ENCODE measurements at regions not wholly inside any gene's neighbourhood (a gene's known extent, or its start where the extent isn't known, plus 50 kb on each side); places are given as distances from the start of the nearest gene placed in this dataset.

DNA sequence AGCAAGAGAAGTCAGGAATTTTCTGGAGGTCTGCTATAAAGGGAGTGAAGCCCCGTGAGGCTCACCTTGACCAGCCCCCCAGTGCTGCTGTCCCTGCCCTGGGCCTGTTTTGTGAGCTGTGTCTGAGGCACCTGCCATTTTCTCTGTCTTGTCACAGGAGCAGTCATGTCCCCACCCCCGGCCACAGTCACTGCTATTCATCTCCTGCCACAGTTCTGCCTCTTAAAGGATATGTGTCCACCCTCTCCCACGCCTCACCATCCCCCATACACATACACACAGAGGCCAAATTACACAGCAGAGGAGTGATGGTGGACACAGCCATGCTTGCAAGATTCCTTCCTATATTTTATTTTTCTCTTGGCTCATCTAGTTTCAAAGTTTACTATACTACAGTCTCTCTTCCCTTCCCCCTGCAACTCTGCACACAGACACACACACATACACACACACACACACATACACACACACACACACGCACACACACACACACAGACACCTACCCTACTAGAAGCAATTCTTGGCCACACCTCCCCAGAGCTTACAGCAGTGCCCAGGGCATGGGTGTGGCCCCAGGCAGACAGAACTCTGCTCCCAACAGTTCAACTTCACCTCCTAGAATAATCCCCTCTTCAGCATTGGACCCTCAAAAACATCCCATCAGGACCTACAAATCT is 68.7 kb upstream of the TAB2 start:
- H3K27ac ChIP-seq (ENCODE audit: insufficient read depth in 1 of 2, low read depth in 1 of 2, low read length in 2 of 2, poor library complexity in 1 of 2, severe bottlenecking in 2 of 2), result no peak overlapping the region
- H3K4me3 ChIP-seq (ENCODE audit: control insufficient read depth in 1 of 7, extremely low read depth in 1 of 7, insufficient read depth in 4 of 7, low read depth in 2 of 7, low read length in 6 of 7), result no peak overlapping the region
- 94% methylated on average over 2 of the region's 4 CpGs for WGBS (ENCODE audit: insufficient coverage)
- no peaks in the 10 kb centered on the region for H3K36me3 ChIP-seq (ENCODE audit: control insufficient read depth in 4 of 4, insufficient read depth in 4 of 4, low read length in 3 of 4)
- ChIA-PET POLR2A (interaction anchor here (0.7 kb wide), 1 partner anchor 102 kb away, joined by 3 read pairs; no protein-coding TSS in a partner anchor), CTCF (interaction anchor here (1.6 kb wide), 1 partner anchor 16 kb away, joined by 3 read pairs; no protein-coding TSS in a partner anchor)
- H3K9me3 ChIP-seq (ENCODE audit: control extremely low read depth in 1 of 5, control insufficient read depth in 4 of 5, insufficient read depth in 2 of 5, low read depth in 1 of 5, low read length in 4 of 5), result no peaks in the 10 kb centered on the region
- no peak for DNase-seq
- peaks cover 0 to 14% (median 8%) of the 10 kb centered on the region in 4 experiments for H3K4me1 ChIP-seq (ENCODE audit: control extremely low read depth in 1 of 4, control insufficient read depth in 4 of 4, insufficient read depth in 4 of 4, low read length in 3 of 4)
- no peaks in the 10 kb centered on the region for H3K27me3 ChIP-seq (replicated peaks in 2 of 5; ENCODE audit: control insufficient read depth in 4 of 5, insufficient read depth in 5 of 5, low read length in 4 of 5)

DNA sequence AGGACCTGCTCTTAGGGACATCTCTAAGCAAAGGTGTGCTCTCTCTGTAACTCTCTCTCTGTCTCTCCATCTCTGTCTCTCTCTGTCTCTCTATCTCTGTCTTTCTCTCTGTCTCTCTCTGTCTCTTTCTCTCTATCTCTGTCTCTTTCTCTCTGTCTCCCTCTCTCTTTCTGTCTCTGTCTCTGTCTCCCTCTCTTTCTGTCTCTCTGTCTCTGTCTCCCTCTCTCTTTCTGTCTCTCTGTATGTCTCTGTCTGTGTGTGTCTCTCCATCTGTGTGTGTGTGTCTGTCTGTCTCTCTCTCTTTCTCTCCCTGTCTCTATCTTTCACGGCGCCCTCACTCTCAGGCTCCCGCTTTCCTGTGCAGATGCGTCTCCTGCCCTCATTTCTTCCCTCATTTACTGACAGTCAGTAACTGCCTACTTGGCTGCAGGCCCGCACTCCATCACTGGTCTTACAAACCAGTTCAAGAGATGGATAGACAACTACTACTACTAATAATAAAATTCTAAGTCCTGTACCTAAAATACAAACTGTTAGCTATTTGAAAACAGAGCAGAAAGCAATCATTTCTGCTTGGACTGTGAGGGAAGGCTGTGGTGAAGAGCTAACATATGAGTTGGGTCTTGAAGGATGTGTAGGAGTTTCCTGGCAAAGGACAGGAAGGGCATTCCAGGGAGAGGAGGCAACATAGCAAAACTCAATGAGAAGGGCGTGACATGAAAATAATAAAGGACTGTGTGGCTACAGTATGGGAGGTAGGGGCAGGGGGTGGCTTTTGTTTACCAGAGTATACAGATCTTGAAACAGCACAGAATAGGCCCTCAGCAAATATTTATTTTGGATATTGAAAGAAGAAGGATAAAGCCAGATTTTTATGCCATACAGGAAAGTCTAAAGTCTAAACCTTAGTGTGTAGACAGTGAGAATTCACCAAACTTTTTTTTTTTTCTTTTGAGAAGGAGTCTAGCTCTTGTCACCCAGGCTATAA is 67.8 kb upstream of the TAB2 start:
- no peaks in the 10 kb centered on the region for H3K27me3 ChIP-seq (replicated peaks in 2 of 5; ENCODE audit: control insufficient read depth in 4 of 5, insufficient read depth in 5 of 5, low read length in 4 of 5)
- no peaks in the 10 kb centered on the region for H3K9me3 ChIP-seq (ENCODE audit: control extremely low read depth in 1 of 5, control insufficient read depth in 4 of 5, insufficient read depth in 2 of 5, low read depth in 1 of 5, low read length in 4 of 5)
- H3K4me1 ChIP-seq (ENCODE audit: control extremely low read depth in 1 of 4, control insufficient read depth in 4 of 4, insufficient read depth in 4 of 4, low read length in 3 of 4), result peaks cover 0 to 14% (median 8%) of the 10 kb centered on the region in 4 experiments
- DNase-seq, result no peak
- ChIA-PET CTCF (interaction anchor here (0.6 kb wide), 1 partner anchor 1072 kb away, joined by 3 read pairs; no protein-coding TSS in a partner anchor), POLR2A (no interaction called here)
- no peaks in the 10 kb centered on the region for H3K36me3 ChIP-seq (ENCODE audit: control insufficient read depth in 4 of 4, insufficient read depth in 4 of 4, low read length in 3 of 4)
- H3K4me3 ChIP-seq (ENCODE audit: control insufficient read depth in 1 of 7, extremely low read depth in 1 of 7, insufficient read depth in 4 of 7, low read depth in 2 of 7, low read length in 6 of 7), result peak overlapping the region in 1 of 7 experiments; percentile 37
- WGBS (ENCODE audit: insufficient coverage), result 100% methylated on average over 2 of the region's 6 CpGs
- H3K27ac ChIP-seq (ENCODE audit: insufficient read depth in 1 of 2, low read depth in 1 of 2, low read length in 2 of 2, poor library complexity in 1 of 2, severe bottlenecking in 2 of 2), result no peak overlapping the region

DNA sequence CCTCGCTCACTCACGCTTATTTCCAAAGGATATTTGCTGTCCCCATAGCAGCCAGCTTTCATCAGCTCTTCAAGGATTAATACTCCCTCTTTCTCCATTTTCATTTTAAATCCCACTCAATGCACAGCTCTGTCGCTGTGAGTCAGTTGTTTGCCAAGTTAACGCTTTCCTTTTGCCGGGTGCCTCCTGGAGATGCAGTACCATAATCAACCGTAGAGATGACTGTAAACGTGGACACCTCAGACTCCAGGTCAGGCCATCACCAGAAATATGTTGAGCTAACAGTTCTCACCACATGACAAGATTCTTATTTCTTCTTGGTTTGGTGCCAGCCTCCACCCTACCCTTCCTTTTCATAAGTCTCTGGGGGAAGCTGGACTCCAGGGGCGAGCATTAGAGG is 66.6 kb upstream of the TAB2 start:
- Histone ChIP-seq H3K27ac (ENCODE audit: insufficient read depth in 1 of 2, low read depth in 1 of 2, low read length in 2 of 2, poor library complexity in 1 of 2, severe bottlenecking in 2 of 2) (no peak overlapping the region), H3K4me3 (ENCODE audit: control insufficient read depth in 1 of 7, extremely low read depth in 1 of 7, insufficient read depth in 4 of 7, low read depth in 2 of 7, low read length in 6 of 7) (no peak overlapping the region), H3K9me3 (ENCODE audit: control extremely low read depth in 1 of 5, control insufficient read depth in 4 of 5, insufficient read depth in 2 of 5, low read depth in 1 of 5, low read length in 4 of 5) (no peaks in the 10 kb centered on the region), H3K36me3 (ENCODE audit: control insufficient read depth in 4 of 4, insufficient read depth in 4 of 4, low read length in 3 of 4) (no peaks in the 10 kb centered on the region), H3K4me1 (ENCODE audit: control extremely low read depth in 1 of 4, control insufficient read depth in 4 of 4, insufficient read depth in 4 of 4, low read length in 3 of 4) (peaks cover 0 to 19% (median 11%) of the 10 kb centered on the region in 4 experiments), H3K27me3 (replicated peaks in 2 of 5; ENCODE audit: control insufficient read depth in 4 of 5, insufficient read depth in 5 of 5, low read length in 4 of 5) (no peaks in the 10 kb centered on the region)
- ChIA-PET POLR2A (no interaction called here), CTCF (interaction anchor here (1.2 to 1.4 kb wide), 4 partner anchors 10 to 154 kb away, joined by 3 to 4 read pairs (median 4); no protein-coding TSS in a partner anchor)
- WGBS (ENCODE audit: insufficient coverage), result 94% methylated on average over 8 of the region's 8 CpGs
- no peak for DNase-seq

DNA sequence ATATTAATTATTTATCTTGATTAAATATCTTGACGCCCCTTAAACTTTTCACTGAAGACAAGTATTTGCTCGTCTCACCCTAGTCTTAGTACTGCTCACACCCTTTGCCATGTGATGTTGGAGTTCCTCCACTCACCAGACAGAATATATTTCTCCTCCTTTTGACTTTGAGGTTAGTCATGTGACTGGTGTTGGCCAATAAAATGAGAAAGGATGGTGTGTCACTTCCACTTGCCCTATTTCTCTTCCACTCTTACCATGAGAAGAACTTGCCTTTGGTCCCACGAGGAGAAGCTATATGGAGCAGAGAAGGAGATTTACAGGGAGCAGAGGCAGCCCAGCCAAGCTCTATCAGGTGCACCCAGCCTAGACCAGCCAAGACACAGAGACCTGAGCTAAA is 64.9 kb upstream of the TAB2 start:
- H3K4me1 ChIP-seq (ENCODE audit: control extremely low read depth in 1 of 4, control insufficient read depth in 4 of 4, insufficient read depth in 4 of 4, low read length in 3 of 4), result peaks cover 0 to 14% (median 5%) of the 10 kb centered on the region in 4 experiments
- no peak for DNase-seq
- H3K27me3 ChIP-seq (replicated peaks in 2 of 5; ENCODE audit: control insufficient read depth in 4 of 5, insufficient read depth in 5 of 5, low read length in 4 of 5), result no peaks in the 10 kb centered on the region
- WGBS (ENCODE audit: insufficient coverage), result no CpG with 5 or more reads among the region's 3 CpGs
- H3K27ac ChIP-seq (ENCODE audit: insufficient read depth in 1 of 2, low read depth in 1 of 2, low read length in 2 of 2, poor library complexity in 1 of 2, severe bottlenecking in 2 of 2), result no peak overlapping the region
- H3K9me3 ChIP-seq (ENCODE audit: control extremely low read depth in 1 of 5, control insufficient read depth in 4 of 5, insufficient read depth in 2 of 5, low read depth in 1 of 5, low read length in 4 of 5), result no peaks in the 10 kb centered on the region
- H3K4me3 ChIP-seq (ENCODE audit: control insufficient read depth in 1 of 7, extremely low read depth in 1 of 7, insufficient read depth in 4 of 7, low read depth in 2 of 7, low read length in 6 of 7), result no peak overlapping the region
- ChIA-PET POLR2A (no interaction called here), CTCF (no interaction called here)
- no peaks in the 10 kb centered on the region for H3K36me3 ChIP-seq (ENCODE audit: control insufficient read depth in 4 of 4, insufficient read depth in 4 of 4, low read length in 3 of 4)

DNA sequence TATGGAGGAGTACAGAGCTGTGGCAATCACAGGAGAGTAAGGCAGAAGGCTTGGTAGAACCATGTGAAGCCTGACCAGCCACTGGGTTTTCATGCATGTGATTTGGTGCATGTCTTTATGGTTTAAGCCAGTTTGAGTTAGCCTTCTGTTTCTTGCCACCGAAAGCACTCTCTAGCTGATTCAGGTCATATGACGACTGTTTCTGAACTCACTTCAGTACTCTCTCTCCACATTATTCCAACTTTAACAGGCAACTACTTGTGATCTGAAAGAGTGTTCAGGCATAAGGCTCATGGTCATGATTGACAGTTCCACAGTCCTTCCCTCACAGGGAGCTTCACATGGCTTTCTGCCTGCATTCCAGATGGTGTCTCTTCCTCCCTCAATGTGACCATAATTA is 63.3 kb upstream of the TAB2 start:
- H3K27me3 ChIP-seq (replicated peaks in 2 of 5; ENCODE audit: control insufficient read depth in 4 of 5, insufficient read depth in 5 of 5, low read length in 4 of 5), result no peaks in the 10 kb centered on the region
- no peak overlapping the region for H3K4me3 ChIP-seq (ENCODE audit: control insufficient read depth in 1 of 7, extremely low read depth in 1 of 7, insufficient read depth in 4 of 7, low read depth in 2 of 7, low read length in 6 of 7)
- ChIA-PET POLR2A (no interaction called here), CTCF (no interaction called here)
- H3K36me3 ChIP-seq (ENCODE audit: control insufficient read depth in 4 of 4, insufficient read depth in 4 of 4, low read length in 3 of 4), result no peaks in the 10 kb centered on the region
- WGBS (ENCODE audit: insufficient coverage), result 88% methylated on average over 1 of the region's 2 CpGs
- peaks cover 0 to 14% (median 7%) of the 10 kb centered on the region in 4 experiments for H3K4me1 ChIP-seq (ENCODE audit: control extremely low read depth in 1 of 4, control insufficient read depth in 4 of 4, insufficient read depth in 4 of 4, low read length in 3 of 4)
- H3K9me3 ChIP-seq (ENCODE audit: control extremely low read depth in 1 of 5, control insufficient read depth in 4 of 5, insufficient read depth in 2 of 5, low read depth in 1 of 5, low read length in 4 of 5), result no peaks in the 10 kb centered on the region
- H3K27ac ChIP-seq (ENCODE audit: insufficient read depth in 1 of 2, low read depth in 1 of 2, low read length in 2 of 2, poor library complexity in 1 of 2, severe bottlenecking in 2 of 2), result no peak overlapping the region
- no peak for DNase-seq

DNA sequence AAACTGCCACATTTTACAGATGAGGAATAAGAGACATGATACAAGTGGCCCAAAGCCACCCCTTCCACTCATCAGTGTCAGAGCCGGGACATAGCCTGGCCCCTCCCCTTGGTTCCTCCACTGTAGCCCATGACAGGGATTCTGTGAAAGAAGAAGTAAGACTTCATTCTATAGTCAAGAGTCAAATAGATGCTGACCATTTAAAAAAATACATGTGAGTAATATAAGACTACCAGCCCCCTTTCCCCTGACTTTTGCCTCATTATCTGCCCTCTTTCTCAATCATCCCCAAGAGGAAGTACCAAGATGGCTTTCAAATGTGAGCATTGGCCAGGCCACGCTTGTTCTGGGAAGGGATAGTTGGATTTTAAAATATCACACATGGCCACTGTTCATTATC is 57.8 kb upstream of the TAB2 start:
- peak in 2 of 3 donors; percentile 13 to 24 for DNase-seq
- POLR2A ChIA-PET, result no interaction called here
- WGBS (ENCODE audit: insufficient coverage), result no CpG with 5 or more reads among the region's 2 CpGs
- no peaks in the 10 kb centered on the region for H3K36me3 ChIP-seq (ENCODE audit: control insufficient read depth in 4 of 4, insufficient read depth in 4 of 4, low read length in 3 of 4)
- peaks cover 0 to 14% (median 7%) of the 10 kb centered on the region in 4 experiments for H3K4me1 ChIP-seq (ENCODE audit: control extremely low read depth in 1 of 4, control insufficient read depth in 4 of 4, insufficient read depth in 4 of 4, low read length in 3 of 4)
- no peaks in the 10 kb centered on the region for H3K9me3 ChIP-seq (ENCODE audit: control extremely low read depth in 1 of 5, control insufficient read depth in 4 of 5, insufficient read depth in 2 of 5, low read depth in 1 of 5, low read length in 4 of 5)
- H3K27ac ChIP-seq (ENCODE audit: insufficient read depth in 1 of 2, low read depth in 1 of 2, low read length in 2 of 2, poor library complexity in 1 of 2, severe bottlenecking in 2 of 2), result no peak overlapping the region
- H3K27me3 ChIP-seq (replicated peaks in 2 of 5; ENCODE audit: control insufficient read depth in 4 of 5, insufficient read depth in 5 of 5, low read length in 4 of 5), result no peaks in the 10 kb centered on the region
- CTCF ChIA-PET, result no interaction called here
- no peak overlapping the region for H3K4me3 ChIP-seq (ENCODE audit: control insufficient read depth in 1 of 7, extremely low read depth in 1 of 7, insufficient read depth in 4 of 7, low read depth in 2 of 7, low read length in 6 of 7)

Data from common myeloid progenitor, CD34-positive (primary cell).